Erythroblast (primary cell): ENCODE measurements at regions not wholly inside any gene's neighbourhood (a gene's known extent, or its start where the extent isn't known, plus 50 kb on each side); places are given as distances from the start of the nearest gene placed in this dataset.

Experiments used
- GATA1 ChIP-seq: IDR thresholded peaks from 2 replicates; pipeline ENCODE4 v1.6.1; 2011; ENCODE audit warnings: low read depth, mild to moderate bottlenecking, control low read depth, low read length, moderate library complexity
- POLR2A ChIP-seq: IDR thresholded peaks from 2 replicates; pipeline ENCODE4 v1.6.1; 2011; ENCODE audit warnings: mild to moderate bottlenecking, low read length

DNA sequence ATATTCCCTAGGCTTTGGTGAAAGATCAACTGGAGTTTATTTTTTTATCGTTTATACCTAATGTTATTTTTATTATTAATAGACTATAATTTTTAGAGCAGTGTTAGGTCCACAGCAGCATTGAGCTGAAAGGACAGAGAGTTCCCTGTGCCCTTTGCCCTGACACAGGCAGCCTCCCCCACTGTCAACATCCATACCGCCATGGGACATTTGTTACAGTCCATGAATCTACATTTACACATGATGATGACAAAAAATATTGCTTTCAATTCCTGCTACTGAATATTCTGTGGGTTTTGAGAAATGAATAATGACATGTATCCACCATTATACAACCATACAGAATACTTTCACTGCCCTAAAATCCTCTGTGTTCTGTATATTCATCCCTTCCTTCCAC is 1297.5 kb upstream of the SORCS1 start:
- no peak for TF ChIP-seq POLR2A
- TF ChIP-seq GATA1, result no peak
